Memory B cell (primary cell): ENCODE measurements at regions not wholly inside any gene's neighbourhood (a gene's known extent, or its start where the extent isn't known, plus 50 kb on each side); places are given as distances from the start of the nearest gene placed in this dataset.

Source experiments
- ATAC-seq: fragments of 150-1000 bp; cut with Tn5 transposase; 2 replicates; pipeline ENCODE4 v1.10.0; 2021; ENCODE audit warnings: low read depth, mild to moderate bottlenecking, moderate library complexity
- DNase-seq, 2 donors: peaks; one replicate each; pipeline ENCODE4 v3.0.0; 2022; ENCODE audit warnings: low spot score in 2 of 2
- H3K27ac Mint-ChIP-seq: one replicate; pipeline ENCODE4 v1.8.0; 2022; ENCODE audit warnings: mild to moderate bottlenecking, moderate library complexity, mixed read lengths
- H3K27me3 Mint-ChIP-seq: one replicate; pipeline ENCODE4 v1.8.0; 2022; ENCODE audit warnings: mixed read lengths
- H3K36me3 Mint-ChIP-seq: one replicate; pipeline ENCODE4 v1.8.0; 2022; ENCODE audit warnings: mild to moderate bottlenecking, mixed read lengths
- H3K4me1 Mint-ChIP-seq: one replicate; pipeline ENCODE4 v1.8.0; 2022; ENCODE audit warnings: mixed read lengths
- H3K4me3 Mint-ChIP-seq: one replicate; pipeline ENCODE4 v1.8.0; 2022; ENCODE audit warnings: mild to moderate bottlenecking, moderate library complexity, mixed read lengths
- H3K9me3 Mint-ChIP-seq: one replicate; pipeline ENCODE4 v1.8.0; 2022; ENCODE audit warnings: mixed read lengths

GRCh38 chr1:104946558-104947210, 1197.0 kb downstream of the AMY1C start:
- Mint-ChIP-seq H3K4me3 (no peak overlapping the region), H3K36me3 (no peaks in the 10 kb centered on the region), H3K27me3 (no peaks in the 10 kb centered on the region), H3K9me3 (no peaks in the 10 kb centered on the region), H3K27ac (no peak overlapping the region), H3K4me1 (peaks cover 3% of the 10 kb centered on the region)
- no peak for ATAC-seq
- no peak for DNase-seq

DNA sequence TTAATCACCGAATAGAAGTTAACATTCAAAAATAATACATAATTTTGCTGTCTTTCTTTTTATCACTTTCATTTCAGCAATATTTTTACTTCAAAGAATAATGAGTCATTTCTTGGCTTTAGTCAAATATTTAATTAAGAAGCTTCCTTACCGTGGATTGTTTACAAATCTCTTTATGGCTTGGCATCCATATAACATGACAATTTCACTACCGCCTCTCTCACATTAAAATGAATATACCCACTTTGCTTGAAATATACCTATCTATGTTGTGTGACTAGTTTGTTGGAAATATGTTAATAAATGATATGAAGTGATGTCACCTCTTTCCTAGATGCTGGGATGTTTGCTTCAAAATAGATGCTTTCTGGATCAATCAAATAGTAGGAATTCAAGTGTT, 1203.9 kb downstream of the AMY1C start:
- no peak overlapping the region for H3K4me3 Mint-ChIP-seq
- no peak for DNase-seq
- no peaks in the 10 kb centered on the region for H3K4me1 Mint-ChIP-seq
- H3K36me3 Mint-ChIP-seq: no peaks in the 10 kb centered on the region
- no peaks in the 10 kb centered on the region for H3K27me3 Mint-ChIP-seq
- H3K9me3 Mint-ChIP-seq: no peaks in the 10 kb centered on the region
- no peak overlapping the region for H3K27ac Mint-ChIP-seq
- no peak for ATAC-seq

DNA sequence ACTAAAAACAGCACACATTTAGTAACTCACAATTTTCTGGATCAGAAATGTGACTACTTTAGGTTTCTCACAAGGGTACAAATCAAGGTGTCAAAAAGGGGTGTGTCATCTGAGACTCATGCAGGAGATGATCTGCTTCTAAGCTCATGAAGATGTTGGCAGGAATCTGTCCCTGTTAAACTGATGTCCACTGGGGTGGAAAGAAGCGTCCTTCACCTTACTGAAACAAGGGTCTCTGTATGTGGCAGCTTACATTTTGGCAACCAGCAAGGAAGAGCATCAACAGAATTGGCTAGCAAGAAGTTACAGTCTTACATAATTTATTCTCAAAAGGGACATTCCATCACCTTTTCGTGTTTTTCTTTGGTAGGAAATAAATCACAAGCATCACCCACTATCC, 1223.8 kb downstream of the AMY1C start:
- no peak for DNase-seq
- Mint-ChIP-seq H3K4me3 (no peak overlapping the region), H3K27ac (no peak overlapping the region), H3K27me3 (no peaks in the 10 kb centered on the region), H3K36me3 (no peaks in the 10 kb centered on the region), H3K4me1 (no peaks in the 10 kb centered on the region), H3K9me3 (no peaks in the 10 kb centered on the region)
- no peak for ATAC-seq

DNA sequence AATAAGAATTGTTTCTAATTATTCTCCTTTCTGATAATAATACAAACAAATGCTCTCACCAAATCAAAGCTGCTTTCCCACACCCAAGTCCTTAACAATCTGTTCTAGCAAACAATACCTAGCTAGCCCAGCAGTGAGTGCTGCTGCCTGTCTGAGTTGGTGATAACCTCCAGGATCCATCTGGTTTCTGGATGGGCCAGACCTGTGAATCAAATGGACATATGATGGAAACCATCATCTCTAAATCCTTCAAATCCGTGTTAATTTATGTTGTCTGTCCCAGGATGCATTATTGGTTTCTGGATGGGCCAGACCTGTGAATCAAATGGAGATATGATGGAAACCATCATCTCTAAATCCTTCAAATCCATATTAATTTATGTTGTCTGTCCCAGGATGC, 1230.0 kb downstream of the AMY1C start:
- H3K27me3 Mint-ChIP-seq: no peaks in the 10 kb centered on the region
- ATAC-seq (no peak), DNase-seq (no peak)
- H3K36me3 Mint-ChIP-seq: no peaks in the 10 kb centered on the region
- no peak overlapping the region for H3K4me3 Mint-ChIP-seq
- no peaks in the 10 kb centered on the region for H3K4me1 Mint-ChIP-seq
- no peaks in the 10 kb centered on the region for H3K9me3 Mint-ChIP-seq
- no peak overlapping the region for H3K27ac Mint-ChIP-seq

- Mint-ChIP-seq H3K27ac (no peak overlapping the region), H3K4me3 (no peak overlapping the region), H3K27me3 (peaks cover 2% of the 10 kb centered on the region), H3K9me3 (peaks cover 8% of the 10 kb centered on the region), H3K4me1 (no peaks in the 10 kb centered on the region), H3K36me3 (no peaks in the 10 kb centered on the region)
- DNase-seq: no peak
- ATAC-seq: no peak
Observed at GRCh38 chr1:104987210-104987609, 1237.5 kb downstream of the AMY1C start.

DNA sequence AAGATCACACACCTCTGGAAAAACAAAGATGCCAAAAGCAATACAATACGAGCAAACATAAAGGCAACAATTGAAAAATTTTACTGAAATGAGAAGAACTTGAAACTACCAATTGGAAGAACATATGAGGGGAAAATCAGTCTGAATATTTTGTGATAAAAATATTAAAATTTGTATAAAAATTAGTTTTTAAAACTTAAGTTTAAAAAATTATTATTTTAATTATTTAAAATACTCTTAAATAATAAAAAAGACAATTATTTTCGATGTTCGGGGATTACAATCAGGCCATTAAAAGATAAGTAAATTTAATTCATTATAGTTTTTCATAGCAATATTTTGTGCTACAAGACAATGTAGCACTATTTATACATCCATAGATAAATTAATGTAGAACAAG, 1239.3 kb downstream of the AMY1C start:
- H3K4me1 Mint-ChIP-seq: no peaks in the 10 kb centered on the region
- ATAC-seq (no peak), DNase-seq (no peak)
- H3K27ac Mint-ChIP-seq: no peak overlapping the region
- peaks cover 8% of the 10 kb centered on the region for H3K9me3 Mint-ChIP-seq
- peaks cover 2% of the 10 kb centered on the region for H3K27me3 Mint-ChIP-seq
- no peak overlapping the region for H3K4me3 Mint-ChIP-seq
- no peaks in the 10 kb centered on the region for H3K36me3 Mint-ChIP-seq

DNA sequence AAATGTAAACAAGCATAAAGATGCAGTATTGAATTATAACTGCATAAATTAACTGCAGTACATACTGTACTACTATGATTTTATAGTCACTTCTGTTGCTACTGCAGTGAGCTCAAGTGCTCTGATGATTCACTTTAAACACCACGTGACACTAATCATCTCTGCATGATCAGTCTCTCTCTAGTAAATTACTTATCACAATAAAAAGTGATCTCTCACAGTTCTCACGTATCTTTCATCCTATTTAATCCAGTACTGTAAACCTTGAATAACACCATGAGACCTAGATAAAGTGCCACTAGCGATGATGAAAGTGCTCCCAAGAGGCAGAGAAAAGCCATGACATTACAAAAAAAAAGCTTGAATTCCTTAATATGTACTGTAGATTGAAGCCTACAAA, 1242.0 kb downstream of the AMY1C start:
- Mint-ChIP-seq H3K9me3 (peaks cover 5% of the 10 kb centered on the region), H3K27ac (no peak overlapping the region), H3K36me3 (no peaks in the 10 kb centered on the region), H3K4me1 (no peaks in the 10 kb centered on the region), H3K4me3 (no peak overlapping the region), H3K27me3 (peaks cover 2% of the 10 kb centered on the region)
- no peak for ATAC-seq
- DNase-seq: no peak

GRCh38 chr1:105000793-105001192, 1251.1 kb downstream of the AMY1C start:
- Mint-ChIP-seq H3K27me3 (peaks cover 1% of the 10 kb centered on the region), H3K4me1 (no peaks in the 10 kb centered on the region), H3K4me3 (no peak overlapping the region), H3K9me3 (no peaks in the 10 kb centered on the region), H3K36me3 (no peaks in the 10 kb centered on the region), H3K27ac (no peak overlapping the region)
- ATAC-seq (no peak), DNase-seq (no peak)

DNA sequence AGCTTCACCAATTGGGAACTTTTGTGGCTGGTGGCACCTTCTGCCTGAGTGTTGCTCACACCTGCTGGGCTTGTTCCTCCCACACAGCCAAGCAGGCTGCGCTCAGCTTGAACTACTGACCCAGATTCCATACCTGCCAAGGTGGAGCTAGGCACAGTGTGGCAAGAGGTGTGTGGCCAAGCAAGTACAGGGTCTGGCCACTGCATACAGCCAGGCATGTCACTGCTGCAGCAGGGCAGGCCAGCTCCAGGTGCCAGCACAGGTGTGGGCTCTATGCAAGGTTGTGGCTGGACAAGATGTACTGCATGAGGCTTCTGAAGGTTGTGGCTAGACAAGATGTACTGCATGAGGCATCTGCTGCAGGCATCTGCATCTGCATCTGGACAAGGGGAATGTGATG, 1254.8 kb downstream of the AMY1C start:
- DNase-seq (no peak), ATAC-seq (no peak)
- H3K4me3 Mint-ChIP-seq: no peak overlapping the region
- no peaks in the 10 kb centered on the region for H3K9me3 Mint-ChIP-seq
- H3K4me1 Mint-ChIP-seq: no peaks in the 10 kb centered on the region
- H3K27me3 Mint-ChIP-seq: peaks cover 1% of the 10 kb centered on the region
- H3K27ac Mint-ChIP-seq: no peak overlapping the region
- no peaks in the 10 kb centered on the region for H3K36me3 Mint-ChIP-seq

DNA sequence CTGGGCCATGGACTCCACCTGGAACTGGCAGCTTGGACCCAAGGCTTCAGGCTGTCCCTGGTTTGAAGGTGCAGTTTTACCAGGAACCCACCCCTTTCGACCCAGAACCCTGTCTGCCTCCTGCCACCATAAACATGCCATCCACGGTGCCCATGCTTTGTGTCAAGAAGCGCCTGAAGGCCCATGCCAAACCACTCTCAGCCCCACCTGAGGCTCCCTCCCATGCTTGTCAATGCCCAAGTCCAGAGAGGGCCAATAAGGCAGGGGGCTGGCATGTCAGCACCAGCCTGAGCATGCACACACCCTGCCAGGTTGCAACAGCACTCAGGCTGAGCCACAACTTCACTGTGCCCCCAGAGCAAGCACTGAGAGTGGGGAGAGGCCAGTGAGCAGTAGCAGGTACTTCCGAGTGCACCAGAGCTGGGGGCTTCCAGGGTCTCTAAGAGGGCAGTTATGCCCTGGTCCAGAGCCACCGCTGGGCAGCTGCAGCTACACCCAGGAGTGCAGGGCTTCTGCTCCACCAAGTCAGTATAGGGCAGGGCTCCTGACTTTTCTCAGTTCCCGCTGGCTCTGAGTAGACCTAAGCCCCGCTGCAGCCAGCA, 1256.0 kb downstream of the AMY1C start:
- Mint-ChIP-seq H3K4me3 (no peak overlapping the region), H3K36me3 (no peaks in the 10 kb centered on the region), H3K27me3 (peaks cover 1% of the 10 kb centered on the region), H3K27ac (no peak overlapping the region), H3K4me1 (no peaks in the 10 kb centered on the region), H3K9me3 (no peaks in the 10 kb centered on the region)
- no peak for ATAC-seq
- no peak for DNase-seq

DNA sequence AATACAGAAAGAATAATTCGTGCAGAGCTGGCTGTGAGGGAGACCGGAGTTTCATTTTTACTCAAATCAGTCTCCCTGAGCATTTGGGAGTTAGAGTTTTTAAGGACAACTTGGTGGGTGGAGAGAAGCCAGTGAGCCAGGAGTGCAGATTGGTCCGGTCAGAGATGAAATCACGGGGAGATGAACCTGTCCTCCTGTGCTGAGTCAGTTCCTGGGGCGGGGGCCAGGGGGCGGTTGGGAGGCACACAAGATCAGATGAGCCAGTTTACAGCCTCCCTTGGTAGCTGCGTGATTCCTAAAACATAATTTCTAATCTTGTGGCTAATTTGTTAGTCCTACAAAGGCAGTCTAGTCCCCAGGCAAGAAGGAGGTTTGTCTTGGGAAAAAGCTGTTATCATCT, 1267.9 kb downstream of the AMY1C start:
- Mint-ChIP-seq H3K4me3 (no peak overlapping the region), H3K36me3 (no peaks in the 10 kb centered on the region), H3K9me3 (no peaks in the 10 kb centered on the region), H3K27ac (no peak overlapping the region), H3K27me3 (no peaks in the 10 kb centered on the region), H3K4me1 (no peaks in the 10 kb centered on the region)
- DNase-seq: no peak
- no peak for ATAC-seq

DNA sequence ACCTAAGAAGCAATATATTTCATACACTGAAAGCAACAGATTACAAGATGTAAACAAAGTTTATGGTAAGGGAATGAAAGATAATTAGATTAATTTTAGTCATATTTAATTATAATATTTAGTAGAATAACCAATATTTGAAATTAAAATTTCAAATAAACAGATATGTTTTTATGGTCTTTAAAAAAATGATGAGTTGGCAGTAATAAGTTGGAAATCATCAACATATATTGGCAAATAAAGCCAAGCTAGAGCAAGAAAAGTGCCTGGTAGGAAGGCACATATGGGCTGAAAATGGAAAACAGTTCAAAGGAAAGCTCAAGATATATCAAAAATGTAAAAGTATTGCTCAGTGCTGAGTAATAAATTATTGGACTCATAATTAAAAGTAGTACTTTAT, 1274.0 kb downstream of the AMY1C start:
- Mint-ChIP-seq H3K4me1 (no peaks in the 10 kb centered on the region), H3K27me3 (no peaks in the 10 kb centered on the region), H3K4me3 (no peak overlapping the region), H3K9me3 (no peaks in the 10 kb centered on the region), H3K27ac (no peak overlapping the region), H3K36me3 (no peaks in the 10 kb centered on the region)
- no peak for ATAC-seq
- DNase-seq: no peak

GRCh38 chr1:105027838-105028471, 1278.3 kb downstream of the AMY1C start:
- no peak for ATAC-seq
- Mint-ChIP-seq H3K4me1 (no peaks in the 10 kb centered on the region), H3K27me3 (no peaks in the 10 kb centered on the region), H3K27ac (no peak overlapping the region), H3K9me3 (no peaks in the 10 kb centered on the region), H3K4me3 (no peak overlapping the region), H3K36me3 (no peaks in the 10 kb centered on the region)
- no peak for DNase-seq

DNA sequence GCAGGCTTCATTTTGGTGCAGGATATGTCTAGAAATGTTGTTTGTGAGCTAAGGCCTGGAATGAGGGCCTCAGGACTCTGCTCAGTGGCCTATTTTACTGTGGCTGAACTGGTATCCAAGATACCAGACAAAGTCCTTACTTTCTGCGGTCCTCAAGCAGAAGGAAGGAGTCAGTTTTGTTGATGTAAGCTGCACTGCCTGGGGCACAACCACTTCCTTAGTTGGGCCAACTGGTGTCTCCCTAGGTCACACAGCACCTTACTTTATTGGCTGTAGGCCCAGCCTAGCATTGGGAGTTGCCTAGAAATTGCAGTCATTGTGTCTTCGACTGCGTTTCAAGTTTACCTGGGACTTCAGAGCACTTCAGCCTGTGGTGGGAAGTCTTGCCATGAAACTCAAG, 1322.7 kb downstream of the AMY1C start:
- H3K36me3 Mint-ChIP-seq: no peaks in the 10 kb centered on the region
- H3K4me1 Mint-ChIP-seq: no peaks in the 10 kb centered on the region
- H3K9me3 Mint-ChIP-seq: peaks cover 6% of the 10 kb centered on the region
- no peak overlapping the region for H3K27ac Mint-ChIP-seq
- ATAC-seq (no peak), DNase-seq (no peak)
- H3K27me3 Mint-ChIP-seq: peaks cover 2% of the 10 kb centered on the region
- no peak overlapping the region for H3K4me3 Mint-ChIP-seq

DNA sequence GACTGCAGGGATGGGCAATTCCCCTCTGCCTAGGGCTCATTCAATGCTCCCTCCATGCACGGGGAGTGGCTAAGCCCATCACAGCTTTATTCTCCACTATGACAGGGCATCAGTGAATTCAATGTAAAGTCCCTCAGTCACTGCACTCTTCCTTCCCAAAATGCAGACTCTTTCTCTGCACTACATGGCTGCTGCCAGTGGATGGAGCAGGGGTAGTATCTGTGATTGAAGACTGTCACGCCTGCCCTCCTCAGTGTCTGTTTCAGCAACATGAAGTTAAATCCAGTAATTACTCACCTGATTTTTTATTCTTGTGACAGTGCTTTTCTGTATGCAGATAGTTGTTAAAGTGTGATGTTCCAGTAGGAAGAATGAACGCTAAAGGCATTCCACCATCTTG, 1323.2 kb downstream of the AMY1C start:
- H3K27ac Mint-ChIP-seq: no peak overlapping the region
- no peaks in the 10 kb centered on the region for H3K4me1 Mint-ChIP-seq
- H3K27me3 Mint-ChIP-seq: peaks cover 2% of the 10 kb centered on the region
- ATAC-seq (no peak), DNase-seq (no peak)
- peaks cover 6% of the 10 kb centered on the region for H3K9me3 Mint-ChIP-seq
- no peaks in the 10 kb centered on the region for H3K36me3 Mint-ChIP-seq
- no peak overlapping the region for H3K4me3 Mint-ChIP-seq
